NCI-H82 treated with DMSO at 0.1 percent for 48 hours (cell line): ENCODE measurements at regions not wholly inside any gene's neighbourhood (a gene's known extent, or its start where the extent isn't known, plus 50 kb on each side); places are given as distances from the start of the nearest gene placed in this dataset.
"Not testable (repeated sequence)": the region's sequence is repeated elsewhere in the genome, so short reads cannot be mapped to it uniquely, and the experiment has no call there.

Source experiments
- DNase-seq: peaks from one replicate; lab custom pipeline; 2025; ENCODE audit not compliant: unreplicated experiment; lab: John Stamatoyannopoulos, UW

- not testable (repeated sequence) for DNase-seq
Observed at GRCh38 chr4:13761581-13761980, 134.1 kb upstream of the BOD1L1 start.

- no peak for DNase-seq
Observed at GRCh38 chr4:13762130-13762529, 134.6 kb upstream of the BOD1L1 start.

GRCh38 chr4:13763707-13764106 is 136.2 kb upstream of the BOD1L1 start:
- no peak for DNase-seq

- DNase-seq = no peak
Observed at GRCh38 chr4:13765539-13765938, 138.0 kb upstream of the BOD1L1 start.

GRCh38 chr4:13766761-13767540 is 139.4 kb upstream of the BOD1L1 start:
- no peak for DNase-seq

- no peak for DNase-seq
Observed at GRCh38 chr4:13777341-13777740, 149.8 kb upstream of the BOD1L1 start.

GRCh38 chr4:13778367-13778766 is 150.8 kb upstream of the BOD1L1 start:
- no peak for DNase-seq

GRCh38 chr4:13782231-13782630 is 154.7 kb upstream of the BOD1L1 start:
- no peak for DNase-seq

- no peak for DNase-seq
Observed at GRCh38 chr4:13783800-13784411, 156.4 kb upstream of the BOD1L1 start.

- DNase-seq = no peak
Observed at GRCh38 chr4:13793020-13793710, 165.6 kb upstream of the BOD1L1 start.

GRCh38 chr4:13794819-13795565 is 167.5 kb upstream of the BOD1L1 start:
- no peak for DNase-seq

- no peak for DNase-seq
Observed at GRCh38 chr4:13797061-13797460, 169.5 kb upstream of the BOD1L1 start.

GRCh38 chr4:13815231-13815630 is 187.7 kb upstream of the BOD1L1 start:
- no peak for DNase-seq

GRCh38 chr4:13816472-13816871 is 188.9 kb upstream of the BOD1L1 start:
- DNase-seq = no peak

- no peak for DNase-seq
Observed at GRCh38 chr4:13821522-13821921, 194.0 kb upstream of the BOD1L1 start.

- not testable (repeated sequence) for DNase-seq
Observed at GRCh38 chr4:13825822-13826221, 198.3 kb upstream of the BOD1L1 start.

GRCh38 chr4:13829457-13829856 is 201.9 kb upstream of the BOD1L1 start:
- no peak for DNase-seq

GRCh38 chr4:13830449-13830848 is 202.9 kb upstream of the BOD1L1 start:
- DNase-seq = no peak

GRCh38 chr4:13833171-13833804 is 205.8 kb upstream of the BOD1L1 start:
- no peak for DNase-seq

GRCh38 chr4:13836946-13837912 is 209.7 kb upstream of the BOD1L1 start:
- DNase-seq = no peak
